Right atrium auricular region (tissue), 2 donors: ENCODE measurements at regions not wholly inside any gene's neighbourhood (a gene's known extent, or its start where the extent isn't known, plus 50 kb on each side); places are given as distances from the start of the nearest gene placed in this dataset.
"Not testable (repeated sequence)": the region's sequence is repeated elsewhere in the genome, so short reads cannot be mapped to it uniquely, and the experiment has no call there.

ENCODE experiments used
- DNase-seq: peaks from one replicate; pipeline ENCODE4 v3.0.0-alpha.2; 2019; ENCODE audit warnings: low spot score
- H3K27ac ChIP-seq, 2 donors: fragments of 200-600 bp; sonication (generic); 1 replicate in 1 of 2; 2 replicates in 1 of 2; pipeline ENCODE4 v1.5.1; 2016 to 2019
- H3K27me3 ChIP-seq, 2 donors: fragments of 200-600 bp; sonication (generic); one replicate each; pipeline versions ENCODE4 v1.5.1 to v1.6.0; 2017 to 2019
- H3K36me3 ChIP-seq: fragments of 200-600 bp; sonication (generic); one replicate; pipeline ENCODE4 v1.5.1; 2016
- H3K4me1 ChIP-seq, 2 donors: fragments of 200-600 bp; sonication (generic); one replicate each; pipeline versions ENCODE4 v1.5.1 to v1.6.0; 2017 to 2019
- H3K4me3 ChIP-seq, 2 donors: fragments of 200-600 bp; sonication (generic); 1 replicate in 1 of 2; 2 replicates in 1 of 2; pipeline ENCODE4 v1.5.1; 2017 to 2019; ENCODE audit warnings: mild to moderate bottlenecking in 1 of 2, moderate library complexity in 1 of 2
- H3K9me3 ChIP-seq, 2 donors: fragments of 200-600 bp; sonication (generic); one replicate each; pipeline ENCODE4 v1.5.1; 2019
- TF ChIP-seq, protein P1 (sequence below), 2 donors: fragments of 200-600 bp; sonication (generic); IDR thresholded peaks; one replicate each; pipeline ENCODE4 v1.5.1; 2019; ENCODE audit warnings: antibody characterized with exemption in 2 of 2

DNA sequence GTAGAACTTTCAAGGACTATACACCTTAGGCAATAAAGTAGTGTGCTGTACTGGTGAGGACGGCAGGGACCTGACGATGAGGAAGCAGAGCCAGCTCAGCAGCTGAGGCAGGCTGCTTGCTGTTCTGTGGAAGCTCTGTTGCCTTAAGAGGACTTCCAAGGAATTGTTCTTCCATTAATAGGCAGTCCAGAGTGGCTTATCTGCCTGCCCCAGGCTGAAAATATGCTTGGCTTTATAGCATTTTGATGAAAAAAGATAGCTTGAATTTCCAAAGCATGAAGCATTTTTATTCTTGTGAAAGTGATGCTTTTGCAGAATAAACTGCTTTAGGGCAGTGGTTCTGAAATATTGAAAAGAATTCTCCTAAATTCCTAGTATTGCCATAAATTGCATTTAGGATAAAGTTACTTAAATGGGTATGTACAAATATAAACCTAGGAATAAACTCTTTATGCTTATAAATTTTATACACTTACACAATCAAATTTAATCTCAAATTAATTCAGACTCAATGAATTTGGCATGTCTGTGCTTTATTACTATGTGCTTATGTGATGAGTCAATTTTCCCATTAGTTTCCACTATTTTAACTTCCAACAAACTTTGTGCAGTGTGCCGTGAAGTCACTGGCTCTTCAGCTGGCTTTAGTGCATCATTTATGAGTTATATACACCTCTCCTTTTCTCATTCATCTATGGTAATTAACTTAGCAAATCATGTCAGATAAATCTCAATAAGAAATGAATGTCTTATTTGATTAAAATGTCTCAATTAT, 231.0 kb upstream of the RASGRP1 start:
- Histone ChIP-seq H3K36me3 (no peaks in the 10 kb centered on the region), H3K27ac (no peak overlapping the region), H3K27me3 (no peaks in the 10 kb centered on the region), H3K9me3 (peaks cover 0 to 9% of the 10 kb centered on the region in 2 donors), H3K4me3 (no peak overlapping the region), H3K4me1 (no peaks in the 10 kb centered on the region)
- TF ChIP-seq, protein P1, sequence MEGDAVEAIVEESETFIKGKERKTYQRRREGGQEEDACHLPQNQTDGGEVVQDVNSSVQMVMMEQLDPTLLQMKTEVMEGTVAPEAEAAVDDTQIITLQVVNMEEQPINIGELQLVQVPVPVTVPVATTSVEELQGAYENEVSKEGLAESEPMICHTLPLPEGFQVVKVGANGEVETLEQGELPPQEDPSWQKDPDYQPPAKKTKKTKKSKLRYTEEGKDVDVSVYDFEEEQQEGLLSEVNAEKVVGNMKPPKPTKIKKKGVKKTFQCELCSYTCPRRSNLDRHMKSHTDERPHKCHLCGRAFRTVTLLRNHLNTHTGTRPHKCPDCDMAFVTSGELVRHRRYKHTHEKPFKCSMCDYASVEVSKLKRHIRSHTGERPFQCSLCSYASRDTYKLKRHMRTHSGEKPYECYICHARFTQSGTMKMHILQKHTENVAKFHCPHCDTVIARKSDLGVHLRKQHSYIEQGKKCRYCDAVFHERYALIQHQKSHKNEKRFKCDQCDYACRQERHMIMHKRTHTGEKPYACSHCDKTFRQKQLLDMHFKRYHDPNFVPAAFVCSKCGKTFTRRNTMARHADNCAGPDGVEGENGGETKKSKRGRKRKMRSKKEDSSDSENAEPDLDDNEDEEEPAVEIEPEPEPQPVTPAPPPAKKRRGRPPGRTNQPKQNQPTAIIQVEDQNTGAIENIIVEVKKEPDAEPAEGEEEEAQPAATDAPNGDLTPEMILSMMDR (IDR thresholded peaks at IDR 0.05): no peak
- DNase-seq: no peak

DNA sequence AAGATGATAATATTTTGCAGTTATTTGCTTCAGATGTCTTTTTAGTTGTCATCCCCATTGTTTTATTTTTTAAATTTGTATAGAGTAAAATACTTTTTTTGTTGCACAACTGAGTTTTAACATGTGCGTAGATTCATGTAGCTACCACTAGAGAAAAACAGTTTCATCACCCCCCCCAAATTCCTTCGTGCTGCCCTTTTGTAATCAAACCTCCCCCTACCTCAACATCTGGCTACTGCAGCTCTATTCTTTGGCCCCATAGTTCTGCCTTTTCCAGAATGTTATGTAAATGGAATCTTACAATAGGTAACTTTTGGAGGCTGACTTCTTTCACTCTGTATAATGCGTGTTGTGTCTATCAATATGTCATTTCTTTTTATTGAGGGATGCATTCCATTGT, 232.0 kb upstream of the RASGRP1 start:
- Histone ChIP-seq H3K4me3 (no peak overlapping the region), H3K27me3 (no peaks in the 10 kb centered on the region), H3K4me1 (no peaks in the 10 kb centered on the region), H3K9me3 (peaks cover 0 to 9% of the 10 kb centered on the region in 2 donors), H3K36me3 (no peaks in the 10 kb centered on the region), H3K27ac (no peak overlapping the region)
- DNase-seq: no peak
- TF ChIP-seq, protein P1 (IDR thresholded peaks at IDR 0.05): no peak

DNA sequence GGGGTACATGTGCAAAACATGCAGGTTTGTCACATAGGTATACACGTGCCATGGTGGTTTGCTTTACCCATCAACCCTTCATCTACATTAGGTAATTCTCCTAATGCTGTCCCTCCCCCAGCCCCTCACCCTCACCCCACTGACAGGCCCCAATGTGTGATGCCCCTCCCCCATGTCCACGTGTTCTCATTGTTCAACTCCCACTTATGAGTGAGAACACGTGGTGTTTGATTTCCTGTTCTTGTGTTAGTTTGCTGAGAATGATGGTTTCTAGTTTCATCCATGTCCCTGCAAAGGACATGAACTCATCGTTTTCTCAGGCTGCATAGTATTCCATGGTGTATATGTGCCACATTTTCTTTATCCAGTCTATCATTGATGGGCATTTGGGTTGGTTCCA, 232.9 kb upstream of the RASGRP1 start:
- not testable (repeated sequence) for H3K4me3 ChIP-seq, H3K36me3 ChIP-seq, H3K4me1 ChIP-seq, H3K9me3 ChIP-seq, H3K27me3 ChIP-seq, H3K27ac ChIP-seq, DNase-seq

DNA sequence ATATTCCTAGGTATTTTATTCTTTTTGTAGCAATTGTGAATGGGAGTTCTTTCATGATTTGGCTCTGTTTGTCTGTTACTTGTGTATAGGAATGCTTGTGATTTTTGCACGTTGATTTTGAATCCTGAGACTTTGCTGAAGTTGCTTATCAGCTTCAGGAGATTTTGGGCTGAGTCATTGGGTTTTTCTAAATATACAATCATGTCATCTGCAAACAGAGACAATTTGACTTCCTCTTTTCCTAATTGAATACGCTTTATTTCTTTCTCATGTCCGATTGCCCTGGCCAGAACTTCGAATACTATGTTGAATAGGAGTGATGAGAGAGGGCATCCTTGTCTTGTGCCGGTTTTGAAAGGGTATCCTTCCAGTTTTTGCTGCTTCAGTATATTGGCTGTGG, 234.6 kb upstream of the RASGRP1 start:
- not testable (repeated sequence) for H3K36me3 ChIP-seq, DNase-seq, H3K4me3 ChIP-seq, H3K27me3 ChIP-seq, H3K9me3 ChIP-seq, H3K27ac ChIP-seq, H3K4me1 ChIP-seq

DNA sequence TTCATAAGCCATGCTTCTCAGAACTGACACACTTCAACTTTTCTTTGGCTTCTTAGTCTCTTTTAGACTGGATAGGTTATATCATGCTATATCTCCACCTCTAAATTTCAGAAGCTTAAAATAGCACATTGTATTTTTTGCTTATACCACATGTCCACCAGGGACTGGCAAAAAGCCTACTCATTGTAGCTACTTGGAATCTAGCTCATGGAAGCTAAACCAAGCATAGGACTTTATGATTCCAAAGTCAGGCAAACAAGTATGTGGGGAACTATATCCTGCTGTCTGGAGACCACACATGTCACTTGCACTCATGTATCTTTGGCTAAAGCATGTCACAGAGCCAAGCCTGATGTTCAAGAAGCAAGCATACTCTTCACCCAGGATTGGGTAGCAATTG, 245.0 kb upstream of the RASGRP1 start:
- H3K4me1 ChIP-seq: no peaks in the 10 kb centered on the region
- H3K36me3 ChIP-seq: no peaks in the 10 kb centered on the region
- no peak overlapping the region for H3K4me3 ChIP-seq
- TF ChIP-seq, protein P1 (IDR thresholded peaks at IDR 0.05): no peak
- no peaks in the 10 kb centered on the region for H3K27me3 ChIP-seq
- H3K9me3 ChIP-seq: no peaks in the 10 kb centered on the region
- no peak overlapping the region for H3K27ac ChIP-seq
- DNase-seq: no peak

DNA sequence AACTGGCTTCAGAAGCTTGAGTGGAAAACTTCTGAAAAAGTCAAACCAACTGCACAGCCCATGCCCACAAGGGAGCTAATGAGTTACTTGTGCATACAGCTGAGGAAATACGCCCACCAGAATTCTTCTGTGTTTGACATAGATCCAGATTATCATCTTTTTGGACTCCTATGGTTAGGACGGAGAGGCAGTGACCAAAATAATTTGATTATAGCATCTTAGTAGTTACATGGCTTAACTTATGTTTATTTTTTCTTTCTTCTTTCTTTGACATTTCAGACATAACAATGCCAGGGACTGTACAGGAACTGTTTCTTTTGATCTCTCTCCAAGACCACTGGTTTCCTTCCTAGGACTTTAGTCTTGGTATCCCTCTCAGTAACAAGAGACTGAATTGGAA, 246.1 kb upstream of the RASGRP1 start:
- no peaks in the 10 kb centered on the region for H3K4me1 ChIP-seq

DNA sequence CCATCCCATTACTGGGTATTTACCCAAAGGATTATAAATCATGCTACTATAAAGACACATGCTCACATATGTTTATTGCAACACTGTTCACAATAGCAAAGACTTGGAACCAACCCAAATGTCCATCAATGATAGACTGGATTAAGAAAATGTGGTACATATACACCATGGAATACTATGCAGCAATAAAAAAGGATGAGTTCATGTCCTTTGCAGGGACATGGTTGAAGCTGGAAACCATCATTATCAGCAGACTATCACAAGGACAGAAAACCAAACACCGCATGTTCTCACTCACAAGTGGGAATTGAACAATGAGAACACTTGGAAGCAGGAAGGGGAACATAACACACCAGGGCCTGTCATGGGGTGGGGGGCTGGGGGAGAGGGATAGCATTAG, 249.6 kb upstream of the RASGRP1 start:
- H3K9me3 ChIP-seq, DNase-seq, H3K4me3 ChIP-seq, H3K36me3 ChIP-seq, H3K27ac ChIP-seq, H3K27me3 ChIP-seq, H3K4me1 ChIP-seq: not testable (repeated sequence)

More for the DNA sequence above, 246.1 kb upstream of the RASGRP1 start:
- no peak for DNase-seq
- Histone ChIP-seq H3K4me3 (no peak overlapping the region), H3K27me3 (no peaks in the 10 kb centered on the region), H3K27ac (no peak overlapping the region), H3K36me3 (no peaks in the 10 kb centered on the region), H3K9me3 (no peaks in the 10 kb centered on the region)
- TF ChIP-seq, protein P1 (IDR thresholded peaks at IDR 0.05): no peak
